GM12878 (cell line): ENCODE measurements at regions not wholly inside any gene's neighbourhood (a gene's known extent, or its start where the extent isn't known, plus 50 kb on each side); places are given as distances from the start of the nearest gene placed in this dataset.

ENCODE experiments used
- ATAC-seq: fragments of 200-7000 bp; cut with Tn5 transposase; 3 replicates; pipeline ENCODE4 v1.9.1; 2020; ENCODE audit warnings: mild to moderate bottlenecking, moderate library complexity
- BruUV-seq: library from RNA; stranded (reverse); fragments of 400-500 nt; replicated peaks from 2 replicates; lab custom pipeline; 2021; lab: Mats Ljungman, UMichigan
- CTCF ChIA-PET: fragments of 300-600 bp; sonication (Branson Sonifier 250); formaldehyde crosslinking; extraction: SDS; loops from one replicate; lab custom pipeline; 2021; ENCODE audit warnings: inconsistent platforms; lab: Yijun Ruan, JAX
- POLR2A ChIA-PET: fragments of 350-600 bp; formaldehyde crosslinking; extraction: SDS; loops from one replicate; lab custom pipeline; 2021; ENCODE audit warnings: inconsistent platforms; lab: Charles Lee
- RAD21 ChIA-PET: fragments of 300-600 bp; sonication (Branson Sonifier 250); formaldehyde crosslinking; loops from one replicate; lab custom pipeline; 2023; ENCODE audit warnings: antibody characterized with exemption; ENCODE audit not compliant: unreplicated experiment; lab: Charles Lee
- SMC1A ChIA-PET: fragments of 300-600 bp; sonication (Branson Sonifier 250); formaldehyde crosslinking; loops from one replicate; lab custom pipeline; 2023; ENCODE audit not compliant: unreplicated experiment, uncharacterized antibody; lab: Charles Lee
- DNase-seq: peaks from one replicate; pipeline ENCODE4 v3.0.0-alpha.2; 2011; ENCODE audit warnings: low read depth, low spot score
- FAIRE-seq: peaks from 3 replicates; lab custom pipeline; 2011; peaks lifted over from hg19 to GRCh38; lab: Jason Lieb, UNC
- H2AFZ ChIP-seq: 2 replicates; pipeline ENCODE4 v1.6.0; 2011; ENCODE audit warnings: low read depth, low read length, control low read depth; ENCODE audit not compliant: control insufficient read depth
- H3K27ac ChIP-seq: 2 replicates; pipeline ENCODE4 v1.5.1; 2011; ENCODE audit warnings: control low read depth; ENCODE audit not compliant: control insufficient read depth, insufficient read depth
- H3K27me3 ChIP-seq, 2 experiments: replicated peaks in 1 of 2; 2 replicates each; pipeline versions ENCODE4 v1.6.0 to v1.6.1; 2011; ENCODE audit warnings: low read length in 1 of 2; ENCODE audit not compliant: control insufficient read depth in 2 of 2, insufficient read depth in 2 of 2
- H3K36me3 ChIP-seq, 2 experiments: 2 replicates each; pipeline ENCODE4 v1.5.1; 2011; ENCODE audit warnings: low read length in 1 of 2; ENCODE audit not compliant: control insufficient read depth in 2 of 2, insufficient read depth in 2 of 2
- H3K4me1 ChIP-seq: 2 replicates; pipeline ENCODE4 v1.6.1; 2011; ENCODE audit warnings: mild to moderate bottlenecking, low read length, moderate library complexity, mixed read lengths; ENCODE audit not compliant: control insufficient read depth, insufficient read depth
- H3K4me2 ChIP-seq: 2 replicates; pipeline ENCODE4 v1.6.0; 2011; ENCODE audit warnings: control low read depth; ENCODE audit not compliant: control insufficient read depth, insufficient read depth
- H3K4me3 ChIP-seq: fragments of 200-600 bp; sonication (generic); 2 replicates; pipeline ENCODE4 v1.5.1; 2016
- H3K79me2 ChIP-seq: 2 replicates; pipeline ENCODE4 v1.6.0; 2011; ENCODE audit warnings: low read length; ENCODE audit not compliant: control insufficient read depth, insufficient read depth
- H3K9ac ChIP-seq: 2 replicates; pipeline ENCODE4 v1.8.0; 2011; ENCODE audit warnings: low read length, control low read depth, mixed read lengths; ENCODE audit not compliant: control insufficient read depth, insufficient read depth
- H3K9me3 ChIP-seq: replicated peaks from 3 replicates; pipeline ENCODE4 v1.5.1; 2011; ENCODE audit warnings: mild to moderate bottlenecking, low read length; ENCODE audit not compliant: control insufficient read depth, insufficient read depth
- H4K20me1 ChIP-seq: 2 replicates; pipeline ENCODE4 v1.6.0; 2011; ENCODE audit not compliant: control insufficient read depth, insufficient read depth
- CBX3 ChIP-seq: fragments of 200-600 bp; sonication (generic); IDR thresholded peaks from 2 replicates; pipeline ENCODE4 v1.6.1; 2016; ENCODE audit warnings: low read depth, borderline replicate concordance
- CUX1 ChIP-seq: IDR thresholded peaks from 2 replicates; pipeline ENCODE4 v1.6.1; 2012; ENCODE audit warnings: improper control_type of control experiment, low read depth, low read length; ENCODE audit not compliant: insufficient replicate concordance
- EED ChIP-seq: sonication (generic); IDR thresholded peaks from 2 replicates; pipeline ENCODE4 v1.6.1; 2016; ENCODE audit warnings: antibody characterized with exemption, low read depth
- EGR1 ChIP-seq, 2 experiments: IDR thresholded peaks; 1 replicate in 1 of 2; 2 replicates in 1 of 2; pipeline ENCODE4 v1.6.1; 2011 to 2012; ENCODE audit warnings: low read depth in 2 of 2, low read length in 2 of 2, borderline replicate concordance in 1 of 2, mild to moderate bottlenecking in 1 of 2, moderate library complexity in 1 of 2
- HSF1 ChIP-seq: fragments of 150-350 bp; IDR thresholded peaks from 2 replicates; pipeline ENCODE4 v1.6.1; 2014; ENCODE audit warnings: mild to moderate bottlenecking, low read depth, low read length
- MEF2B ChIP-seq: fragments of 450-650 bp; IDR thresholded peaks from 2 replicates; pipeline ENCODE4 v1.6.1; 2018; ENCODE audit warnings: mild to moderate bottlenecking, moderate library complexity; ENCODE audit not compliant: partially characterized antibody, poor library complexity, severe bottlenecking
- MLLT1 ChIP-seq: fragments of 450-650 bp; IDR thresholded peaks from 2 replicates; pipeline ENCODE4 v1.6.1; 2016; ENCODE audit warnings: mild to moderate bottlenecking
- MTA2 ChIP-seq: fragments of 450-650 bp; IDR thresholded peaks from 2 replicates; pipeline ENCODE4 v1.6.1; 2016; ENCODE audit warnings: low read depth, mild to moderate bottlenecking, moderate library complexity
- NFIC ChIP-seq: IDR thresholded peaks from 2 replicates; pipeline ENCODE4 v1.6.1; 2012; ENCODE audit warnings: low read depth, mild to moderate bottlenecking, inconsistent platforms, low read length, moderate library complexity
- PKNOX1 ChIP-seq: fragments of 450-650 bp; IDR thresholded peaks from 2 replicates; pipeline ENCODE4 v1.6.1; 2016; ENCODE audit warnings: mild to moderate bottlenecking
- RAD51 ChIP-seq: fragments of 450-650 bp; IDR thresholded peaks from 2 replicates; pipeline ENCODE4 v1.6.1; 2016; ENCODE audit warnings: moderate library complexity, mild to moderate bottlenecking, inconsistent platforms
- RELA ChIP-seq: fragments of 450-650 bp; IDR thresholded peaks from 2 replicates; pipeline ENCODE4 v1.8.0; 2014; ENCODE audit warnings: borderline replicate concordance; ENCODE audit not compliant: partially characterized antibody
- SIN3A ChIP-seq: IDR thresholded peaks from 2 replicates; pipeline ENCODE4 v1.6.1; 2012; ENCODE audit warnings: low read depth, low read length, improper control_type of control experiment
- SMARCA5 ChIP-seq: fragments of 450-650 bp; IDR thresholded peaks from 2 replicates; pipeline ENCODE4 v1.6.1; 2017; ENCODE audit warnings: mild to moderate bottlenecking
- STAT1 ChIP-seq: fragments of 450-650 bp; conservative IDR thresholded peaks from 2 replicates; pipeline ENCODE4 v1.6.1; 2014; ENCODE audit warnings: antibody characterized with exemption, mild to moderate bottlenecking
- SUZ12 ChIP-seq: fragments of 200-600 bp; sonication (generic); IDR thresholded peaks from one replicate; pipeline ENCODE4 v1.6.1; 2018; ENCODE audit warnings: antibody characterized with exemption, mild to moderate bottlenecking; ENCODE audit not compliant: unreplicated experiment
- ZZZ3 ChIP-seq: IDR thresholded peaks from 2 replicates; pipeline ENCODE4 v1.6.1; 2011; ENCODE audit warnings: low read depth; ENCODE audit not compliant: control insufficient read depth, insufficient read length
- WGBS: methylation state at CpG from one replicate; pipeline ENCODE4 v1.1.6; 2016; ENCODE audit warnings: low lambda C conversion rate; ENCODE audit not compliant: insufficient replicate concordance, insufficient coverage; ENCODE audit errors: missing lambda C conversion rate; 5-methylcytosine and 5-hydroxymethylcytosine counted together
- in situ Hi-C: fragments of 300-500 bp; cut with MboI; formaldehyde crosslinking; loops from 9 replicates; pipeline ENCODE4 v1.14.3; 2018; ENCODE audit warnings: mixed read lengths
- intact Hi-C: fragments of 100-400 bp; cut with micrococcal nuclease; formaldehyde crosslinking; loops from one replicate; pipeline ENCODE4 v1.14.2; 2022; ENCODE audit not compliant: unreplicated experiment

DNA sequence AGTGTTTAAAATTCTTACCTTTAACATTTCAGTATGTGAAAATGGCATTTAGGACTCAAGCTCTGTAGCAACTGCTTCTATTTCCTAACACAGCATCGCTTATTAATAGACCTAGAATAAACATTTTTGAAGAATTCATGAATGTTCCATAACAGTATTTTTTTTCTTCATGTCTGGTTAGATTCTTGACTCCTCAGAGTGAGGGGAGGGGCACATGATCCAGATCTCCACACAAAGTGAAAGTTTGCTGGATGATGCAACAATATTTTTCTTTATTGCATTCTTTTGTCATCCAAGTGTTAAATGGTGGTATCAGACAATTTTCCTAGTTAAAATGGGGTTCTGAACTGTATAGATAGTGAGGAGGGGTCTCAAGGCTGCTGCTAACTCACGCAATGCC, 130.8 kb upstream of the MAN2A1 start:
- ChIA-PET CTCF (no interaction called here), SMC1A (no interaction called here), POLR2A (no interaction called here), RAD21 (no interaction called here)
- H3K9me3 ChIP-seq, result no peaks in the 10 kb centered on the region
- 66% methylated on average over 2 of the region's 2 CpGs for WGBS
- H3K4me2 ChIP-seq, result no peak overlapping the region
- no peaks in the 10 kb centered on the region for H3K27me3 ChIP-seq
- ATAC-seq, result no peak
- no TSS peak for BruUV-seq
- no peaks in the 10 kb centered on the region for H3K36me3 ChIP-seq
- no peak overlapping the region for H3K4me3 ChIP-seq
- no peaks in the 10 kb centered on the region for H4K20me1 ChIP-seq
- in situ Hi-C loops, result no loop called here
- no peak overlapping the region for H2AFZ ChIP-seq
- no peak for DNase-seq
- H3K9ac ChIP-seq, result no peak overlapping the region
- no peaks in the 10 kb centered on the region for H3K4me1 ChIP-seq
- no peaks in the 10 kb centered on the region for H3K79me2 ChIP-seq
- intact Hi-C loops, result no loop called here
- no peak for FAIRE-seq
- no peak overlapping the region for H3K27ac ChIP-seq
- TF ChIP-seq MLLT1, result no peak
- TF ChIP-seq RELA, result no peak
- no peak for TF ChIP-seq RAD51
- TF ChIP-seq SMARCA5, result no peak
- TF ChIP-seq PKNOX1, result no peak
- TF ChIP-seq STAT1, result no peak
- TF ChIP-seq NFIC, result no peak
- no peak for TF ChIP-seq CBX3
- no peak for TF ChIP-seq SIN3A
- no peak for TF ChIP-seq CUX1
- no peak for TF ChIP-seq SUZ12
- TF ChIP-seq EGR1 (IDR thresholded peaks at IDR 0.05; ENCODE audit: borderline replicate concordance in 1 of 2, low read depth in 2 of 2, low read length in 2 of 2), result no peak
- TF ChIP-seq ZZZ3, result no peak
- TF ChIP-seq MEF2B, result no peak
- no peak for TF ChIP-seq EED
- no peak for TF ChIP-seq HSF1
- no peak for TF ChIP-seq MTA2
